HCT116 (cell line): ENCODE measurements at regions not wholly inside any gene's neighbourhood (a gene's known extent, or its start where the extent isn't known, plus 50 kb on each side); places are given as distances from the start of the nearest gene placed in this dataset.

Source experiments
- ATAC-seq: fragments of 200-7000 bp; cut with Tn5 transposase; 2 replicates; pipeline ENCODE4 v1.9.1; 2020; ENCODE audit warnings: mild to moderate bottlenecking, moderate library complexity
- BruUV-seq: library from RNA; stranded (reverse); fragments of 400-500 nt; replicated peaks from 2 replicates; lab custom pipeline; 2021; lab: Mats Ljungman, UMichigan
- CTCF ChIA-PET: fragments of 300-600 bp; sonication (Branson Sonifier 250); formaldehyde crosslinking; loops from one replicate; lab custom pipeline; 2021; ENCODE audit warnings: antibody characterized with exemption; lab: Charles Lee
- POLR2A ChIA-PET: fragments of 300-600, 350-600 bp; sonication (Branson Sonifier 250); formaldehyde crosslinking; loops from one replicate; lab custom pipeline; 2021; ENCODE audit warnings: antibody characterized with exemption; lab: Charles Lee
- RAD21 ChIA-PET, 2 experiments: fragments of 300-600 bp; sonication (Branson Sonifier 250); formaldehyde crosslinking; loops; one replicate each; lab custom pipeline; 2023; ENCODE audit warnings: low total read pairs in 2 of 2; ENCODE audit not compliant: uncharacterized antibody in 2 of 2, unreplicated experiment in 2 of 2, low non-redundant PET in 1 of 2; lab: Charles Lee
- DNase-seq: peaks from one replicate; pipeline ENCODE4 v3.0.0-alpha.2; 2010; ENCODE audit warnings: low read depth, low spot score
- H2AFZ ChIP-seq: fragments of 200-600 bp; shearing (Covaris generic), sonication (generic); 2 replicates; pipeline ENCODE4 v1.6.1; 2017; ENCODE audit warnings: low read depth, mixed run types, mixed read lengths, antibody characterized with exemption, low read length; ENCODE audit not compliant: poor library complexity, severe bottlenecking
- H3K27ac ChIP-seq: 2 replicates; pipeline ENCODE4 v1.5.1; 2012; ENCODE audit warnings: low read depth, low read length
- H3K27me3 ChIP-seq: fragments of 200-600 bp; sonication (generic); 2 replicates; pipeline ENCODE4 v1.6.1; 2016; ENCODE audit warnings: mixed run types, low read length, mixed read lengths; ENCODE audit not compliant: insufficient read depth
- H3K36me3 ChIP-seq, 2 experiments: fragments of 200-500 bp in 1 of 2; fragments of 200-600 bp in 1 of 2; sonication (Bioruptor generic) in 1 of 2; sonication (generic) in 1 of 2; 2 replicates each; pipeline versions ENCODE4 v1.5.1 to v1.6.1; 2014 to 2016; ENCODE audit warnings: low read length in 2 of 2, inconsistent platforms in 1 of 2, mixed read lengths in 1 of 2, mixed run types in 1 of 2; ENCODE audit not compliant: insufficient read depth in 2 of 2, control insufficient read depth in 1 of 2
- H3K4me1 ChIP-seq, 2 experiments: fragments of 200-600 bp in 1 of 2; sonication (generic) in 1 of 2; 2 replicates each; pipeline versions ENCODE4 v1.5.1 to v1.6.1; 2012 to 2017; ENCODE audit warnings: low read length in 2 of 2, inconsistent platforms in 1 of 2, mild to moderate bottlenecking in 1 of 2, mixed read lengths in 1 of 2, mixed run types in 1 of 2, moderate library complexity in 1 of 2; ENCODE audit not compliant: insufficient read depth in 2 of 2, control insufficient read depth in 1 of 2
- H3K4me2 ChIP-seq: fragments of 200-600 bp; sonication (generic); 2 replicates; pipeline ENCODE4 v1.6.1; 2017; ENCODE audit warnings: mixed run types, low read length, mixed read lengths
- H3K4me3 ChIP-seq, 2 experiments: fragments of 200-600 bp in 1 of 2; sonication (generic) in 1 of 2; replicated peaks in 1 of 2; 2 replicates each; pipeline ENCODE4 v1.5.1; 2011 to 2016; ENCODE audit warnings: low read length in 2 of 2, control low read depth in 1 of 2, low read depth in 1 of 2, mild to moderate bottlenecking in 1 of 2, mixed read lengths in 1 of 2, mixed run types in 1 of 2
- H3K79me2 ChIP-seq: fragments of 200-600 bp; sonication (generic); 2 replicates; pipeline ENCODE4 v1.6.1; 2017; ENCODE audit warnings: mild to moderate bottlenecking, mixed run types, low read length, moderate library complexity, mixed read lengths; ENCODE audit not compliant: insufficient read depth
- H3K9ac ChIP-seq: fragments of 200-600 bp; sonication (generic); 2 replicates; pipeline ENCODE4 v1.6.1; 2016; ENCODE audit warnings: low read length, mixed read lengths
- H3K9me2 ChIP-seq: fragments of 200-600 bp; sonication (generic), shearing (Covaris generic); 2 replicates; pipeline ENCODE4 v1.6.1; 2017; ENCODE audit warnings: mixed run types, mild to moderate bottlenecking, moderate library complexity; ENCODE audit not compliant: insufficient read depth
- H3K9me3 ChIP-seq, 2 experiments: fragments of 200-500 bp in 1 of 2; fragments of 200-600 bp in 1 of 2; sonication (Bioruptor generic) in 1 of 2; sonication (generic) in 1 of 2; 2 replicates each; pipeline ENCODE4 v1.6.1; 2014 to 2017; ENCODE audit warnings: low read length in 2 of 2, mixed read lengths in 2 of 2, inconsistent platforms in 1 of 2, low read depth in 1 of 2, mild to moderate bottlenecking in 1 of 2, mixed run types in 1 of 2, moderate library complexity in 1 of 2; ENCODE audit not compliant: control insufficient read depth in 1 of 2, insufficient read depth in 1 of 2
- H4K20me1 ChIP-seq: fragments of 200-600 bp; sonication (generic), shearing (Covaris generic); 2 replicates; pipeline ENCODE4 v1.6.1; 2017; ENCODE audit warnings: mixed run types, mild to moderate bottlenecking, moderate library complexity; ENCODE audit not compliant: insufficient read depth
- ATF3 ChIP-seq: IDR thresholded peaks from 2 replicates; pipeline ENCODE4 v1.6.1; 2012
- CEBPB ChIP-seq: IDR thresholded peaks from 2 replicates; pipeline ENCODE4 v1.6.1; 2012; ENCODE audit warnings: low read depth
- EGR1 ChIP-seq: IDR thresholded peaks from 2 replicates; pipeline ENCODE4 v1.6.1; 2012; ENCODE audit warnings: low read depth
- ELF1 ChIP-seq: IDR thresholded peaks from 2 replicates; pipeline ENCODE4 v1.6.1; 2012; ENCODE audit warnings: low read depth, borderline replicate concordance
- JUND ChIP-seq: IDR thresholded peaks from 2 replicates; pipeline ENCODE4 v1.6.1; 2012
- RAD21 ChIP-seq: IDR thresholded peaks from 2 replicates; pipeline ENCODE4 v1.6.1; 2012; ENCODE audit warnings: low read depth, mild to moderate bottlenecking
- REST ChIP-seq: IDR thresholded peaks from 2 replicates; pipeline ENCODE4 v1.6.1; 2012; ENCODE audit warnings: low read depth
- SIN3A ChIP-seq: IDR thresholded peaks from 2 replicates; pipeline ENCODE4 v1.6.1; 2012; ENCODE audit warnings: low read depth
- YY1 ChIP-seq: IDR thresholded peaks from 2 replicates; pipeline ENCODE4 v1.6.1; 2011; ENCODE audit warnings: low read length, low read depth, moderate library complexity, mild to moderate bottlenecking; ENCODE audit not compliant: insufficient replicate concordance; ENCODE audit errors: extremely low read depth
- ZFX ChIP-seq: fragments of 450-650 bp; IDR thresholded peaks from 2 replicates; pipeline ENCODE4 v1.6.1; 2017
- intact Hi-C: fragments of 100-400 bp; cut with micrococcal nuclease; formaldehyde crosslinking; loops from 2 replicates; pipeline ENCODE4 v1.10.0; 2022

- no peak overlapping the region for H3K27ac ChIP-seq
- H3K27me3 ChIP-seq: peaks cover 32% of the 10 kb centered on the region; the same call in 1 of the 2 replicates
- no peaks in the 10 kb centered on the region for H3K9me2 ChIP-seq
- H3K9ac ChIP-seq: no peak overlapping the region
- CTCF ChIA-PET: no interaction called here
- no peaks in the 10 kb centered on the region for H4K20me1 ChIP-seq
- no peaks in the 10 kb centered on the region for H3K36me3 ChIP-seq
- no peak overlapping the region for H2AFZ ChIP-seq
- RAD21 ChIA-PET: no interaction called here
- BruUV-seq: no TSS peak
- H3K4me3 ChIP-seq: no peak overlapping the region
- TF ChIP-seq EGR1 (no peak), ZFX (no peak), ATF3 (no peak), REST (no peak), JUND (no peak), SIN3A (no peak), ELF1 (no peak), RAD21 (no peak), CEBPB (no peak), YY1 (no peak)
- TF ChIP-seq, all 23 proteins: peak for 0
- DNase-seq (no peak), ATAC-seq (no peak)
- POLR2A ChIA-PET: no interaction called here
- no peaks in the 10 kb centered on the region; a peak in 1 of 4 replicates for H3K9me3 ChIP-seq
- no peak overlapping the region for H3K4me2 ChIP-seq
- H3K79me2 ChIP-seq: no peaks in the 10 kb centered on the region
- intact Hi-C loops: no loop called here
- H3K4me1 ChIP-seq: no peaks in the 10 kb centered on the region
Measured at GRCh38 chr2:236813766-236814165, 244.1 kb downstream of the ACKR3 start.
